ENCODE measurements at regions not wholly inside any gene's neighbourhood (a gene's known extent, or its start where the extent isn't known, plus 50 kb on each side); places are given as distances from the start of the nearest gene placed in this dataset.

GRCh38 chr4:144223661-144224060 lies 83.1 kb upstream of the GYPA start:
- no peak overlapping the region for H3K27ac ChIP-seq (ENCODE audit: low read depth in 1 of 2, low read length in 2 of 2)
- H3K9me3 ChIP-seq (ENCODE audit: control insufficient read depth in 4 of 4, low read length in 3 of 4), result no peaks in the 10 kb centered on the region
- no peak overlapping the region for H3K4me3 ChIP-seq (ENCODE audit: low read depth in 1 of 3, low read length in 3 of 3)
- WGBS, result 80% methylated on average over 2 of the region's 2 CpGs
- no peaks in the 10 kb centered on the region for H3K4me1 ChIP-seq (ENCODE audit: control insufficient read depth in 4 of 4, insufficient read depth in 4 of 4, low read length in 3 of 4)
- DNase-seq (ENCODE audit: low spot score), result no peak
- peaks cover 0 to 3% (median 0%) of the 10 kb centered on the region in 4 donors for H3K27me3 ChIP-seq (ENCODE audit: control insufficient read depth in 4 of 4, insufficient read depth in 4 of 4, low read length in 3 of 4)
- H3K36me3 ChIP-seq (ENCODE audit: control insufficient read depth in 4 of 4, insufficient read depth in 3 of 4, low read depth in 1 of 4, low read length in 3 of 4), result no peaks in the 10 kb centered on the region
- no peak overlapping the region for H3K9ac ChIP-seq (ENCODE audit: low read depth in 1 of 2, low read length in 2 of 2)
- TF ChIP-seq RAD21 (IDR thresholded peaks at IDR 0.05) (no peak), JUND (IDR thresholded peaks at IDR 0.05) (no peak), ZBTB33 (IDR thresholded peaks at IDR 0.05) (no peak), REST (IDR thresholded peaks at IDR 0.05) (no peak), FOXA1 (IDR thresholded peaks at IDR 0.05) (no peak), CTCF (IDR thresholded peaks at IDR 0.05; ENCODE audit: low read depth, low read length, missing input control) (no peak), EGR1 (IDR thresholded peaks at IDR 0.05; ENCODE audit: low read depth in 2 of 2) (no peak)

- WGBS, result 83% methylated on average over 1 of the region's 1 CpG
- Histone ChIP-seq H3K9me3 (ENCODE audit: control insufficient read depth in 4 of 4, low read length in 3 of 4) (peaks cover 0 to 3% (median 0%) of the 10 kb centered on the region in 4 donors), H3K27me3 (ENCODE audit: control insufficient read depth in 4 of 4, insufficient read depth in 4 of 4, low read length in 3 of 4) (no peaks in the 10 kb centered on the region), H3K4me1 (ENCODE audit: control insufficient read depth in 4 of 4, insufficient read depth in 4 of 4, low read length in 3 of 4) (no peaks in the 10 kb centered on the region), H3K4me3 (ENCODE audit: low read depth in 1 of 3, low read length in 3 of 3) (no peak overlapping the region), H3K27ac (ENCODE audit: low read depth in 1 of 2, low read length in 2 of 2) (no peak overlapping the region), H3K36me3 (ENCODE audit: control insufficient read depth in 4 of 4, insufficient read depth in 3 of 4, low read depth in 1 of 4, low read length in 3 of 4) (no peaks in the 10 kb centered on the region), H3K9ac (ENCODE audit: low read depth in 1 of 2, low read length in 2 of 2) (no peak overlapping the region)
- no peak for DNase-seq (ENCODE audit: low spot score)
- TF ChIP-seq ZBTB33 (IDR thresholded peaks at IDR 0.05), result no peak
Measured at GRCh38 chr4:144259285-144259684, 118.8 kb upstream of the GYPA start.

All from liver (tissue), 8 donors.